GM12874 (cell line): ENCODE measurements at regions not wholly inside any gene's neighbourhood (a gene's known extent, or its start where the extent isn't known, plus 50 kb on each side); places are given as distances from the start of the nearest gene placed in this dataset.

Source experiments
- TF ChIP-seq, protein P1 (sequence below): IDR thresholded peaks from 2 replicates; pipeline ENCODE4 v1.5.1; 2011; ENCODE audit warnings: low read depth, mild to moderate bottlenecking, control low read depth, low read length, moderate library complexity; ENCODE audit not compliant: insufficient read depth

GRCh38 chr18:47628240-47628781 is 302.1 kb downstream of the SMAD2 start:
- TF ChIP-seq, protein P1, sequence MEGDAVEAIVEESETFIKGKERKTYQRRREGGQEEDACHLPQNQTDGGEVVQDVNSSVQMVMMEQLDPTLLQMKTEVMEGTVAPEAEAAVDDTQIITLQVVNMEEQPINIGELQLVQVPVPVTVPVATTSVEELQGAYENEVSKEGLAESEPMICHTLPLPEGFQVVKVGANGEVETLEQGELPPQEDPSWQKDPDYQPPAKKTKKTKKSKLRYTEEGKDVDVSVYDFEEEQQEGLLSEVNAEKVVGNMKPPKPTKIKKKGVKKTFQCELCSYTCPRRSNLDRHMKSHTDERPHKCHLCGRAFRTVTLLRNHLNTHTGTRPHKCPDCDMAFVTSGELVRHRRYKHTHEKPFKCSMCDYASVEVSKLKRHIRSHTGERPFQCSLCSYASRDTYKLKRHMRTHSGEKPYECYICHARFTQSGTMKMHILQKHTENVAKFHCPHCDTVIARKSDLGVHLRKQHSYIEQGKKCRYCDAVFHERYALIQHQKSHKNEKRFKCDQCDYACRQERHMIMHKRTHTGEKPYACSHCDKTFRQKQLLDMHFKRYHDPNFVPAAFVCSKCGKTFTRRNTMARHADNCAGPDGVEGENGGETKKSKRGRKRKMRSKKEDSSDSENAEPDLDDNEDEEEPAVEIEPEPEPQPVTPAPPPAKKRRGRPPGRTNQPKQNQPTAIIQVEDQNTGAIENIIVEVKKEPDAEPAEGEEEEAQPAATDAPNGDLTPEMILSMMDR, result no peak

GRCh38 chr18:47627030-47627429 is 303.4 kb downstream of the SMAD2 start:
- TF ChIP-seq, protein P1, result no peak

DNA sequence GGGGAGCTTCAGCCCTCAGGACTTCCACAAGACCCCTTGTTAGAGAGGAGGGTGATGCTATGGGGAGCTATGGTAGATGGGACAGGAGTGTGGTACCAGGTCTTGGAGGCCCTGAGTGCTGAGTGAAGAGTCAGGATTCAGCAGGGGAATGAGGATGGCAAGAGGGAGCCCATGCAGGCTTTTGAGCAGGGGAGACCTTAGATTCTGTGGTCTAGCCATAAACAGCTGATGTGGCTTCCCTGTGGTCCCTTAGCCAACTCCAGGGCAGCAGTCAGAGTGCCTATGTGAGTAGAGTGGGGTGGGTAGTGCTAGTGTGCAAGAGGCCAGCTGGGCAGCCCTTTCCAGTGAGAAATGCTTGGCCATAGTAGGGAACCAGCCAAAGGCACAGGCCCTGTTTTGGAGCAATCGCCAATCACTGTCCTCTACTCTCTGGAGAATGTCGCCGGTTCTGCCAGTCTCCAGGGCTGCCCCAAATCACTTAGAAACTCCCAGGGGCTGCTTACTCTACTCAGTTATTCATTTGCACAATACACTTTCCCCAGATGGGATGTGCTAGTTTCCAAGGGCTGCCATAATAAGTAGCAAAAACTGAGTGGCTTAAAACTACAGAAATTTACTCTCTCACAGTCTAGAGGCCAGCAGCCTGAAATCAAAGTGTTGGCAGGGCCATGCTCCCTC is 310.5 kb downstream of the SMAD2 start:
- TF ChIP-seq, protein P1, result no peak

GRCh38 chr18:47618758-47619157 is 311.7 kb downstream of the SMAD2 start:
- TF ChIP-seq, protein P1, result no peak

GRCh38 chr18:47615043-47615442 is 315.4 kb downstream of the SMAD2 start:
- TF ChIP-seq, protein P1, result no peak

DNA sequence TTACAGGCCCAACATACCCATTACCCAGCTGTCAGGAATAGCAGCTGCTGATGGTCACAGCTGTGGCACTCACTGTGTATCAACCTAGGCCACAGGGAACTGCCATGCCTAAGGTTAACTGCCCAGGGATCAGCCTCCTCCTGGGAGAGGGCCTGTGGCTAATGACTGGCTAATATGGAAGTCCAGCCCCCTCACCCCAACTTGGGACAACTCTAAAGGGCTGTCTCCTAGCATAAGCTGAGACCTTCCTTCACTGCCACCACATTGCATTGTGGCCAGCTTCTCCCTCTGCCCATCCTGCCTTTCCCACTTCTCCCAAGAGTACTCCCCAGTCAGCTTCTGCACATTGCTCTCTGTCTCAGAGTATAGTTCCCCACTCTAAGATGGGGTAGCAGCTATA is 316.5 kb downstream of the SMAD2 start:
- TF ChIP-seq, protein P1, result no peak

DNA sequence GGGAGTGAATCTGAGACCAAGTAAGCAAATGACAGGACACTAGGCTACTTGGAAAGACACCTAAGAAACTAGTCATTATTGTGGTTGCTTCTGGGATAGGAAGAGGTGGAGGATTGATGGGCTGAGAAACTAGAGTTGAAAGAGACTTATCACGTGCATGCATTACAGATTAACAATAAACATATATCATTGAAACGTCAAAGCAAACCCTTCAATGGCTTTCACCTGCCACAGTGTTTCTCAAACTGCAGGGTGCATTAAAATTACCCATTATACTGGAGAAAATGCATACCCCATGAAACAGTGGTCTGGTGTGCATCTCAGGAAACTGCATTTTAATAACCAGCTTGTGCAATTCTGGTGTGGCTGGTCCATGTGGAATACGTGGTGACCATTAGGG is 318.8 kb downstream of the SMAD2 start:
- TF ChIP-seq, protein P1, result no peak
